NOMO-1 treated with dmso at 0.1 percent for 144 hours (cell line): ENCODE measurements at regions not wholly inside any gene's neighbourhood (a gene's known extent, or its start where the extent isn't known, plus 50 kb on each side); places are given as distances from the start of the nearest gene placed in this dataset.
"Not testable (repeated sequence)": the region's sequence is repeated elsewhere in the genome, so short reads cannot be mapped to it uniquely, and the experiment has no call there.

ENCODE experiments used
- DNase-seq: peaks from one replicate; lab custom pipeline; 2025; ENCODE audit not compliant: unreplicated experiment; lab: John Stamatoyannopoulos, UW

- no peak for DNase-seq
Measured at GRCh38 chr2:172284209-172284608, 143.2 kb upstream of the ITGA6 start.

- peak; percentile 69 for DNase-seq
Measured at GRCh38 chr2:172285010-172285621, 142.3 kb upstream of the ITGA6 start.

GRCh38 chr2:172285760-172286159 is 141.6 kb upstream of the ITGA6 start:
- no peak for DNase-seq

GRCh38 chr2:172287190-172287589 is 140.2 kb upstream of the ITGA6 start:
- DNase-seq, result no peak

GRCh38 chr2:172287605-172288315 is 139.6 kb upstream of the ITGA6 start:
- no peak for DNase-seq

GRCh38 chr2:172288603-172289002 is 138.8 kb upstream of the ITGA6 start:
- no peak for DNase-seq

- no peak for DNase-seq
Measured at GRCh38 chr2:172293952-172294351, 133.4 kb upstream of the ITGA6 start.

- DNase-seq, result no peak
Measured at GRCh38 chr2:172294983-172295382, 132.4 kb upstream of the ITGA6 start.

GRCh38 chr2:172295677-172296076 is 131.7 kb upstream of the ITGA6 start:
- DNase-seq, result no peak

GRCh38 chr2:172296267-172297046 is 130.9 kb upstream of the ITGA6 start:
- DNase-seq, result no peak

- no peak for DNase-seq
Measured at GRCh38 chr2:172297531-172297930, 129.9 kb upstream of the ITGA6 start.

GRCh38 chr2:172297950-172298349 is 129.4 kb upstream of the ITGA6 start:
- no peak for DNase-seq

GRCh38 chr2:172299741-172300140 is 127.6 kb upstream of the ITGA6 start:
- no peak for DNase-seq

GRCh38 chr2:172300851-172301250 is 126.5 kb upstream of the ITGA6 start:
- no peak for DNase-seq

GRCh38 chr2:172305066-172305465 is 122.3 kb upstream of the ITGA6 start:
- DNase-seq, result no peak

GRCh38 chr2:172307800-172308199 is 119.6 kb upstream of the ITGA6 start:
- DNase-seq, result no peak

GRCh38 chr2:172308253-172308935 is 119.0 kb upstream of the ITGA6 start:
- DNase-seq, result no peak

- no peak for DNase-seq
Measured at GRCh38 chr2:172311921-172312345, 115.5 kb upstream of the ITGA6 start.

- DNase-seq, result no peak
Measured at GRCh38 chr2:172313715-172314341, 113.6 kb upstream of the ITGA6 start.

- DNase-seq, result not testable (repeated sequence)
Measured at GRCh38 chr2:172315070-172315469, 112.3 kb upstream of the ITGA6 start.

- no peak for DNase-seq
Measured at GRCh38 chr2:172322049-172322448, 105.3 kb upstream of the ITGA6 start.
